CD4-positive, alpha-beta T cell (primary cell): ENCODE measurements at regions not wholly inside any gene's neighbourhood (a gene's known extent, or its start where the extent isn't known, plus 50 kb on each side); places are given as distances from the start of the nearest gene placed in this dataset.

Experiments used
- ATAC-seq: fragments of 200-7000 bp; cut with Tn5 transposase; one replicate; pipeline ENCODE4 v1.10.0; 2022; ENCODE audit warnings: mild to moderate bottlenecking; ENCODE audit not compliant: poor library complexity
- CTCF ChIA-PET: fragments of 350-600 bp; sonication (Branson Sonifier 250); formaldehyde crosslinking; loops from one replicate; lab custom pipeline; 2021; ENCODE audit warnings: antibody characterized with exemption, inconsistent platforms; lab: Charles Lee
- POLR2A ChIA-PET: fragments of 350-600 bp; sonication (Branson Sonifier 250); formaldehyde crosslinking; loops from one replicate; lab custom pipeline; 2021; ENCODE audit warnings: antibody characterized with exemption, inconsistent platforms; lab: Charles Lee
- DNase-seq, 14 experiments: peaks; one replicate each; pipeline ENCODE4 v3.0.0-alpha.2; 2013 to 2020; ENCODE audit warnings: mixed read lengths in 2 of 14
- H3K27ac ChIP-seq, 2 donors: one replicate each; pipeline versions ENCODE4 v1.5.1 to v1.7.0; 2013; ENCODE audit warnings: low read length in 2 of 2, low read depth in 1 of 2, mild to moderate bottlenecking in 1 of 2
- H3K27me3 ChIP-seq, 2 experiments: 1 replicate in 1 of 2; 2 replicates in 1 of 2; pipeline versions ENCODE4 v1.6.1 to v1.7.0; 2013; ENCODE audit warnings: low read length in 2 of 2, control low read depth in 1 of 2, mild to moderate bottlenecking in 1 of 2, moderate library complexity in 1 of 2; ENCODE audit not compliant: insufficient read depth in 2 of 2, control insufficient read depth in 1 of 2
- H3K36me3 ChIP-seq: one replicate; pipeline ENCODE4 v1.6.1; 2013; ENCODE audit warnings: low read length, control low read depth; ENCODE audit not compliant: insufficient read depth
- H3K4me1 ChIP-seq: one replicate; pipeline ENCODE4 v1.6.1; 2013; ENCODE audit warnings: low read length, control low read depth; ENCODE audit not compliant: insufficient read depth
- H3K4me3 ChIP-seq: one replicate; pipeline ENCODE4 v1.5.1; 2013; ENCODE audit warnings: mild to moderate bottlenecking, low read length, moderate library complexity
- H3K9me3 ChIP-seq, 2 experiments: 1 replicate in 1 of 2; 2 replicates in 1 of 2; pipeline versions ENCODE4 v1.6.1 to v1.7.0; 2013; ENCODE audit warnings: low read length in 2 of 2, mild to moderate bottlenecking in 2 of 2, control low read depth in 1 of 2, moderate library complexity in 1 of 2; ENCODE audit not compliant: control insufficient read depth in 1 of 2, insufficient read depth in 1 of 2
- H3K27ac Mint-ChIP-seq: one replicate; pipeline ENCODE4 v1.8.0; 2020; ENCODE audit warnings: mixed read lengths
- H3K27me3 Mint-ChIP-seq: one replicate; pipeline ENCODE4 v1.8.0; 2021; ENCODE audit warnings: mixed read lengths
- H3K36me3 Mint-ChIP-seq: one replicate; pipeline ENCODE4 v1.8.0; 2021; ENCODE audit warnings: low read depth, mixed read lengths
- H3K4me1 Mint-ChIP-seq: one replicate; pipeline ENCODE4 v1.8.0; 2021; ENCODE audit warnings: low read depth, mixed read lengths
- H3K4me3 Mint-ChIP-seq: one replicate; pipeline ENCODE4 v1.8.0; 2020; ENCODE audit warnings: mild to moderate bottlenecking, mixed read lengths
- H3K9me3 Mint-ChIP-seq: one replicate; pipeline ENCODE4 v1.8.0; 2020; ENCODE audit warnings: mixed read lengths
- intact Hi-C, 2 experiments: fragments of 100-400 bp; cut with DNase I in 1 of 2; cut with micrococcal nuclease in 1 of 2; formaldehyde crosslinking; loops; one replicate each; pipeline versions ENCODE4 v1.15.1 to v1.9.0; 2023 to 2025; cut with DNase I, micrococcal nuclease
- TF ChIP-seq, protein P1 (sequence below): fragments of 200-600 bp; IDR thresholded peaks from one replicate; pipeline ENCODE4 v1.8.0; 2022; ENCODE audit warnings: antibody characterized with exemption, mild to moderate bottlenecking

GRCh38 chr2:13616616-13617015, 899.9 kb downstream of the TRIB2 start:
- Histone ChIP-seq H3K27me3 (no peaks in the 10 kb centered on the region), H3K4me1 (no peaks in the 10 kb centered on the region), H3K4me3 (no peak overlapping the region), H3K9me3 (peaks cover 0 to 7% of the 10 kb centered on the region in 2 experiments), H3K27ac (no peak overlapping the region), H3K36me3 (no peaks in the 10 kb centered on the region)
- TF ChIP-seq, protein P1, sequence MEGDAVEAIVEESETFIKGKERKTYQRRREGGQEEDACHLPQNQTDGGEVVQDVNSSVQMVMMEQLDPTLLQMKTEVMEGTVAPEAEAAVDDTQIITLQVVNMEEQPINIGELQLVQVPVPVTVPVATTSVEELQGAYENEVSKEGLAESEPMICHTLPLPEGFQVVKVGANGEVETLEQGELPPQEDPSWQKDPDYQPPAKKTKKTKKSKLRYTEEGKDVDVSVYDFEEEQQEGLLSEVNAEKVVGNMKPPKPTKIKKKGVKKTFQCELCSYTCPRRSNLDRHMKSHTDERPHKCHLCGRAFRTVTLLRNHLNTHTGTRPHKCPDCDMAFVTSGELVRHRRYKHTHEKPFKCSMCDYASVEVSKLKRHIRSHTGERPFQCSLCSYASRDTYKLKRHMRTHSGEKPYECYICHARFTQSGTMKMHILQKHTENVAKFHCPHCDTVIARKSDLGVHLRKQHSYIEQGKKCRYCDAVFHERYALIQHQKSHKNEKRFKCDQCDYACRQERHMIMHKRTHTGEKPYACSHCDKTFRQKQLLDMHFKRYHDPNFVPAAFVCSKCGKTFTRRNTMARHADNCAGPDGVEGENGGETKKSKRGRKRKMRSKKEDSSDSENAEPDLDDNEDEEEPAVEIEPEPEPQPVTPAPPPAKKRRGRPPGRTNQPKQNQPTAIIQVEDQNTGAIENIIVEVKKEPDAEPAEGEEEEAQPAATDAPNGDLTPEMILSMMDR, result no peak
- DNase-seq (no peak), ATAC-seq (no peak)
- POLR2A ChIA-PET, result no interaction called here
- intact Hi-C loops, result no loop called here
- peaks cover 27% of the 10 kb centered on the region for H3K9me3 Mint-ChIP-seq
- CTCF ChIA-PET, result no interaction called here
- no peaks in the 10 kb centered on the region for H3K4me1 Mint-ChIP-seq
- no peaks in the 10 kb centered on the region for H3K36me3 Mint-ChIP-seq
- no peak overlapping the region for H3K27ac Mint-ChIP-seq
- no peaks in the 10 kb centered on the region for H3K27me3 Mint-ChIP-seq
- no peak overlapping the region for H3K4me3 Mint-ChIP-seq

- no peaks in the 10 kb centered on the region for H3K36me3 Mint-ChIP-seq
- TF ChIP-seq, protein P1, result no peak
- Histone ChIP-seq H3K27me3 (no peaks in the 10 kb centered on the region), H3K9me3 (no peaks in the 10 kb centered on the region), H3K27ac (no peak overlapping the region), H3K4me3 (no peak overlapping the region), H3K36me3 (no peaks in the 10 kb centered on the region), H3K4me1 (no peaks in the 10 kb centered on the region)
- H3K4me3 Mint-ChIP-seq, result no peak overlapping the region
- ATAC-seq (no peak), DNase-seq (no peak)
- no peaks in the 10 kb centered on the region for H3K27me3 Mint-ChIP-seq
- intact Hi-C loops, result no loop called here
- H3K4me1 Mint-ChIP-seq, result no peaks in the 10 kb centered on the region
- ChIA-PET POLR2A (no interaction called here), CTCF (no interaction called here)
- H3K9me3 Mint-ChIP-seq, result peaks cover 12% of the 10 kb centered on the region
- no peak overlapping the region for H3K27ac Mint-ChIP-seq
Observed at GRCh38 chr2:13628122-13628521, 911.4 kb downstream of the TRIB2 start.

DNA sequence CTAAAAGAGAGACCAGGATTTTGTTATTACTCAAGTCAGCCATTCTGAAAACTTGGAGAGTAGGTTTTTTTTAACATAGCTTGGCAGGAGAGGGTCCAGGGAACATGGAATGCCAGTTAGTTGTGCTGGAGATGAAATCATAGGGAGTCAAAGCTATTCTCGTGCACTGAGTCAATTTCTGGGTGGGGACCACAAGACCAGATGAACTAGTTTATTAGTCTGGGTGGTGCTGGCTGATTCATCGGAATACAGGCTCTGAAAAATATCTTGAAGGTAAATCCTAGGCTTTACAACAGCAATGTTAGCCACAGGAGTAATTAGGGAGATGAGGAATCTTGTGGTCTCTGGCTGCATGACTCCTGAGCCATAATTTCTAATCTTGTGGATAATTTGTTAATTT, 921.4 kb downstream of the TRIB2 start:
- Histone ChIP-seq H3K4me3 (no peak overlapping the region), H3K4me1 (no peaks in the 10 kb centered on the region), H3K27me3 (no peaks in the 10 kb centered on the region), H3K36me3 (no peaks in the 10 kb centered on the region), H3K27ac (no peak overlapping the region), H3K9me3 (peaks cover 0 to 7% of the 10 kb centered on the region in 2 experiments)
- TF ChIP-seq, protein P1, result no peak
- Mint-ChIP-seq H3K4me1 (no peaks in the 10 kb centered on the region), H3K36me3 (no peaks in the 10 kb centered on the region), H3K27ac (no peak overlapping the region), H3K9me3 (peaks cover 4% of the 10 kb centered on the region), H3K4me3 (no peak overlapping the region), H3K27me3 (no peaks in the 10 kb centered on the region)
- CTCF ChIA-PET, result no interaction called here
- POLR2A ChIA-PET, result no interaction called here
- no peak for ATAC-seq
- DNase-seq, result no peak
- intact Hi-C loops, result no loop called here
